Heart left ventricle (tissue), 13 donors: ENCODE measurements at regions not wholly inside any gene's neighbourhood (a gene's known extent, or its start where the extent isn't known, plus 50 kb on each side); places are given as distances from the start of the nearest gene placed in this dataset.

Source experiments
- CTCF ChIP-seq, 12 donors: fragments of 200-600 bp; sonication (generic) in 4 of 12; IDR thresholded peaks; one replicate each; pipeline versions ENCODE4 v1.5.0 to v1.8.0; 2018 to 2022; ENCODE audit warnings: antibody characterized with exemption in 12 of 12, mild to moderate bottlenecking in 5 of 12
- POLR2A ChIP-seq, 2 donors: fragments of 450-650 bp; IDR thresholded peaks; one replicate each; pipeline ENCODE4 v1.6.1; 2017; ENCODE audit warnings: antibody characterized with exemption in 2 of 2, mild to moderate bottlenecking in 2 of 2, moderate library complexity in 2 of 2
- donor health status: ischemic (EF 13 %, LVEDD 7.1; RV severe dilation, severe dysfunction).
- donor health status: DM: no; HTN: yes; CAD: no.
- donor health status: DM: no; HTN: no; CAD: no.
- donor health status: ischemic (EF 25% LVEDD 6.9; RV normal size, moderate dysfunction).
- donor health status: ischemic (EF 25% LVEDD 5.7; RV mildly dilated, moderate dysfunction).
- donor health status: ischemic (EF 35%, LVEDD 5.7; RV mildly dilated, moderate dysfunction).
- donor health status: nonischemic (EF 11% LVEDD 7.7; RV severe dilation, severe dysfunction).
- donor health status: DM: yes; HTN: yes; CAD: no.
- donor health status: PGD.
- donor health status: ischemic (EF 29% LVEDD 5.4; RV normal size, mild dysfunction).
- donor health status: nonischemic (EF 23%, LVEDD 6.1; RV moderate dilation, normal function).

- TF ChIP-seq CTCF (IDR thresholded peaks at IDR 0.05), result no peak
- no peak for TF ChIP-seq POLR2A (IDR thresholded peaks at IDR 0.05)
Observed at GRCh38 chr4:138958519-138958918, 57.1 kb upstream of the NOCT start.
